Embryonic facial prominence (tissue), 1 donor: ENCODE measurements at regions not wholly inside any gene's neighbourhood (a gene's known extent, or its start where the extent isn't known, plus 50 kb on each side); places are given as distances from the start of the nearest gene placed in this dataset.
"Not testable (repeated sequence)": the region's sequence is repeated elsewhere in the genome, so short reads cannot be mapped to it uniquely, and the experiment has no call there.

ENCODE experiments used
- DNase-seq: peaks from one replicate; pipeline ENCODE4 v3.0.0-alpha.2; 2016; ENCODE audit errors: extremely low spot score

DNA sequence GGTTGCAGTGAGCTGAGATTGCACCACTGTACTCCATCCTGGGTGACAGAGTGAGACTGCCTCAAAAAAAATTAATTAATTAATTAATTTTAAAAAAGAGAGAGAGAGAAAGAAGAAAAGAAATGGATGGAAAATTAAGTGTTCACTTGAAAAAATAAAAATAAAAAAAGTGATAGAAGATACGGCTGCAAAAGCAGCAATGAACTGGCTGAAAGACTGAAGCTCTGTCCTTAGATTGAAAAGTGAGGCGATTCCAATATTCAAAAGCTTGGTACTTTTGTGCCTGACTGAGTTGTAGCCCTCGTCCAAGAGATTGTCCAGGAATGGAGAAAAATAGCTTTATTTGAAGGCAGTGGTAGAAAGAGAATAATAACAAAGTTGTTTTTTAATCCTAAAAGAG, 154.6 kb downstream of the ADSS2 start:
- no peak for DNase-seq

- DNase-seq: no peak
Measured at GRCh38 chr1:244297616-244298015, 154.1 kb downstream of the ADSS2 start.

- DNase-seq: not testable (repeated sequence)
Measured at GRCh38 chr1:244300029-244300375, 151.7 kb downstream of the ADSS2 start.

GRCh38 chr1:244301595-244302130, 150.0 kb downstream of the ADSS2 start:
- DNase-seq: no peak

DNA sequence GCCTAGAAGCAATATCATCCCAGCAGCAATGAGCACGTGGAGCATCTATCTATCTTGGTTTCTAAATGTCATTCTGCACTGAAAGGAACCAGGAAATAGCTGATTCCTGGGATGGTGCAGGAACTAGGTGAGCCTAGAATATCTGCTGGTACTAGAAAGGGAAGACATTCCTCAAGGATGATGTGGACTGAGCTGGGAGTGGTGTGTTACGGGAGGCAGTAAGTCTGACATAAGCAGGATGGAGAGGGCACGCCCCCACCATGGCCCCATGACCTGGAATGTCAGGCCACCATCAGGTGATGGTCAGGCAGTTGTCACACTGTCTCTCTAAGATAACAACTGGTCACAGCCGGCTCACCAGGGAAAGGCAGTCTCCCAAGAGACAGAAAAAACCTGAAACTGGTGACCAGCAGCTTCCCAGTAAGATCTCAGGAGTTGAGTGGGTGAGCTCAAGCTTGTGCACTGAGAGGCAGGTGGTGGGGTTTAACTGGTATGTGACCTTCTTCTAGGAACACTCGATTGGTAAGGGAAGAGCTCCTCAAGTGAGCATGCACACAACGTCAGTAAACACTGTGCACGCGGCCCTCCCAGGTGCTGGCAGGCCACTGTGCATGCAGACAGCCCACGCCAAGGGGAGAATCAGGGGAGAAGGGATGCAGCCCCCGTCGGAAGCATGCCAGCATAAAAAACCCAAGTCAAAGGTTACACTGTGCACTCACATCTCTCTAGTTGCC, 148.7 kb downstream of the ADSS2 start:
- DNase-seq: no peak

DNA sequence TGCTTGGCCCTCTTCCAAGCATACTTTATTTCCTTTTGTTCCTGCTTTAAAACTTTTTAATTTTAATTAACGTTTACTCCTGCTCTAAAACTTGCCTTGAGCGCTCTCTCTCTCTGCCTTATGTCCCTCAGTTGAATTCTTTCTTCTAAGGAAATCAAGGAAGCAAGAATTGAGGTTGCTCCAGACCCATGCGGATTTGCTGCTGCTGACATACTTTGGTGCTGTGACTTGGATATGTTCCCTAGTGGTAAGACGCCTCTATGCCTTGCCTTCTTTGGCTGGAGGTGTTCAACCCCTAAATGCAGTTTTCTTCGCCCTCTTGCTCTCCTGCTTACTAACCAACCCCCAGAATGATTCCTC, 148.1 kb downstream of the ADSS2 start:
- DNase-seq: no peak

DNA sequence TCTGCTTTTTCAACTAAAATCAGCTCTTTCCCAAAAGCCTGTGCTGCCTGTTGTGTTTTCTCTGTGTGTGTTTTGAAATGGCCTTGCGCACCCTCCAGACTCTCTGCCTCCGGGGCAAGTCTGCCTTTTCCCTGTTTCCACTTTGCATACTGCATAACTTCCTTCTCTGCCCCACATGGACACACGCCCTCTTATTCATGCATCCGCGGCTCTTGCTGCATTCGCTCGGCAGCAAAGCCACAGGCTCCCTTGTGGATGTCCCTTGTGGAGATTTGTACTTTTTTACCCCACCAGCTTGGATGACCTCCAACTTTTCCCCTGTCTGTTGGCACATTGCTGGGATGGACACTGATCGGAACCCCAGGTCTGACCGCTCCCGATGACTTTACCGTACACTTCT, 147.6 kb downstream of the ADSS2 start:
- no peak for DNase-seq

DNA sequence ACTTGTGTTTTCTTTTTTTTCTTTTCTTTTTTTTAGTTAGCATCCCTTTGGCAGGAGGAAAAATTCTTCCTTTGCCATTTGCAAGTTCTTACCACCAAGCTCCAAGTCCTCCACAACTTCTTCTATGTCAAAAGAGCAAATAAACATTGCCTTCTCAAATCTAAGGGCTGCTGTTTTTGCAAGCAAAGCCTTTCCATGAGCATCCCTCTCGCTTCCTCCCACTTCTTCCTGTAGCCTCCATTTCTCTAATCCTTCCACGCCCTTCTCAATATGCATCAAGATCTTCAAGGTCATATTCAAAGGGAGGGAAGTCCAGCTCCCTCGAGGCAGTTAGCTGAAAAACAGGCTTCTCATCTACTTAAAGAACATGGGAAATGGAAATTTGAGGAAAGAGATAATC, 147.1 kb downstream of the ADSS2 start:
- no peak for DNase-seq

GRCh38 chr1:244305776-244306341, 145.8 kb downstream of the ADSS2 start:
- DNase-seq: no peak

GRCh38 chr1:244306544-244306943, 145.2 kb downstream of the ADSS2 start:
- no peak for DNase-seq

GRCh38 chr1:244309191-244309590, 142.5 kb downstream of the ADSS2 start:
- not testable (repeated sequence) for DNase-seq

DNA sequence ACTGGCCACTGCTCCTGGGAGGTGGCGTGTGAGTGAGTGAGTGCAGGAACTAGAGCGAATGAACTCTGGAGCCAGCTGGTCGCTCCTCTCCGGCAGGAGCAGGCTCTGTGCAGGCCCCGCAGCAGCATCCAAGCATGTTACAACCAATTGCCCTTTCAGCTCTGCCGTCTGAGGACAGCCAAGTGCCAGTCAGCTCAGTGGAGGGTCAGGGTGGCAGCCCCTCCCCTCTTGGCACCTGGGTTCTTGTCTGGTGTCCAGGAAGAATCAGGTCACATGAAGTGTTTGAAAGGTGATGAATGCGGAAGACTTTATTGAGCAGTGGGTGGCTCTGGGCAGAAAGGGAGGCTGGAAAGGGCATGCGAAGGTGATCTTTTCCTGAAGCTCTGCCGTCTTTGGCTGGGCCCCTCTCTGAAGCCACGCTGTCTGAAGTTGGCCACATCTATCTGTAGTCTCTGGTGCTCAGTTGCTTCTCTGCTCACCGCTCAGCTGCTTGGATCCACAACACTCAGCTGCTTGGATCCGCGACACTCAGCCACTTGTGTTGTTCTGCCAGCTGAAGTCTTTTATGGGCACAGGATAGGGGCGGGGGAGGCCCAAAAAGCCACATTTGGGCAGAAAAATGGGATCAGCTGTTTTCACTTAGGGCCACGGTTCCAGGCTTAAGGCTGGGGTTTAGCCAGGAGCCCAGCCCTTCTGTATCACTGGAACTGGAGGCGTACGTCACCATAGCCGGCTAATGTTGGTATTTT, 139.8 kb downstream of the ADSS2 start:
- DNase-seq: no peak

GRCh38 chr1:244313346-244313745, 138.4 kb downstream of the ADSS2 start:
- DNase-seq: no peak

GRCh38 chr1:244314921-244315559, 136.7 kb downstream of the ADSS2 start:
- no peak for DNase-seq

DNA sequence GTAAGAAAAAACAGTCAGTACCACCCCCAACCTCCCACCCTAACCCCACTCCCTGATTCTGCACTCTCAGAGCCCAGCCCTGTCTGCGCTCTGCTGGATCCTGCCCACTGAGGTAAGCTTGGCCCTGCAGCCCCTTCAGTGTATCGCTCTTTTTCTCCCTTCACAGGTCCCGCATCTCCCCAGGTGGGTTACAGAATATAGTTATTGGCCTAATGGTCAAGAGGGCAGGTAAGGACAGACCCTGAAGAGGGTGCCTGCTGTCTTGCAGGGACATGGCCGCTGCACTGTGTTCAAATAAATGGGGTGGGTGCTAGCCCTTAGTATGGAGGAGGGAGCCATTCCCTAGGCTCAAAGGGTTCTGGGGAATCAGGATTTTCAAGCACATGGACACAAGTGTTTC, 135.7 kb downstream of the ADSS2 start:
- no peak for DNase-seq

DNA sequence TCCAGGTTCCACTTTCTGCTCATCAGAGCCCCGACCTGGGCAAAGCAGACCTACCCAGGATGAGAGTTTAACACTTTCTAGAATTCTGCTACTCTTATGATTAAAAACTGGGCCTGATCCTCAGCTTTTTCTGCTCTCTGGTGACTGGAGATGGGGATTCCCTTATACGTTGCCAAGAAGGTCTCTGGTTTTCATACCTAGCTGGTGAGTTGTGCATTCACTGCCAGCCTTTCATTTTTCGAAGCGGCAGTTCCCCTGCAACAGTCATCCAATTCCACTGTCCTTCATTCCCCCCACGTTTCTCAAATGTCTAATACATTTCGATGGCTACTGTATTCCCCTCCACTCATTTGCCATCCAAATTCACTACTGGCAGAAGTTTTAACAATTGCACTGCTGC, 135.3 kb downstream of the ADSS2 start:
- DNase-seq: no peak

DNA sequence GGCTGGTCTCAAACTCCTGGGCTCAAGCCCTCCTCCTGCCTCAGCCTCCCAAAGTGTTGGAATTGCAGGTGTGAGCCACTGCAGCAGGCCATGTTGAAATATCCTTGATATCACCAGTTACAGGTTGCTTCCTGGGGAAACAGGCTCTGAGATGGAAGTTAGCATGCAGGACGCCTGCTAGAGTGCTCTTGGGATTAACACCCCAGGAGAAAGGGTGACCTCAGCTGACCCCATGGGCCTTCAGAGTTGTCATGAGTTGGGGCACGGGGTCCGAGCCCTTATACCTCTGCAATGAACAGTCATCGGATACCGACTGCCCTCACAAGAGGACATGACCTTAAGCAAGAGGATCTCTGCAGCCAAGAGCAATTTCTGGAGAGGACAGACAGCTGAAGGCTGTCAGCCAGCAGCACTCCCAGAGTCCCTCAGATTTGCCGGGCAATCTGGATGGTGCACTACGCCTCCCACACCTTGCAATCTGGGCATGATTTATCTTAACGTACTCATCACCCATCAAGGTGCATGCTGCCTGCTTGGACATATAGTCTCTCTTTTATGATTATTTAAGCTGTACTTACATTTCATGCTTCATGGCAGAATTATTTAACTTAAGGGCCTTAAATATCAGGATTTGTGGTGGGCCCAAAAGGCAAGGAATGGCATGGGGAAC, 134.6 kb downstream of the ADSS2 start:
- no peak for DNase-seq

- no peak for DNase-seq
Measured at GRCh38 chr1:244318078-244318477, 133.6 kb downstream of the ADSS2 start.

GRCh38 chr1:244318512-244318911, 133.2 kb downstream of the ADSS2 start:
- no peak for DNase-seq

DNA sequence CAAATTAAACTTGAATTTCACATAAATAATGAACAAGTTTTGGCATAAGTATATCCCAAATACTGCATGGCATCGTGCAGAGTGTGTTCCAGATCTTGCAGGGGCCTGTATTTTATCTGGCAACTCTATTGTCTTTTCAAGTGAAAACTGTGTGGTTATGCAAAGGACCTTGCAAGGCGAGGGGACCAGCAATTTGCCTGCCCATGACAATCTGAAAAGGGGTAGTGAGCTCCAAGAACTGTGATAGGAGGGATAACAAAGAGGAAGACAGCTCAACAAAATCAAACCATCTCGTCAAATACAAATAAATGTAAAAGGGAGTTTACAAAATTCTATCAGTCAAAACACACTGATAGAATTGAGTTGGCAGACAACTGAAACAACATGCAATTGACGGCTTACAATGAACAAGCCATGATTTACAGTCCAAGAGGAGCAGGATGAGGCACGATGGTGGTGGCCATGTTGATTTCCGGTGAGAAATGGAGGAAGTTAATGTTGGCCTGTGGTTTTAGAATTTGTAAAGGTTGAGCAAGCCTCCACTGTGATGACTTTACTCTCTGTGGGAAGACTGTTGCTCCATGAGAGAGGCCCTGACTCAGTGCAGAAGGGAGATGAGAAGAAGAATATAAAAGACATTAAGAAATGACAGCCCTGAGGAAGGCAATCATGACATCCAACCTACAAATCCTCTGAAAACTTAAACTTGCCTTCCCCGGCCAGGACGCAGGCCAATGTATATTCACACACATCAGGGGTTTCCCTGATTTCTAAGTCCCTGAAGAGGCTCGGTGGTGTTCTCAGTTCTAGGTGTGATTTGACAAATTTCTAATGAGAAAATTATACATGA, 132.2 kb downstream of the ADSS2 start:
- DNase-seq: no peak

DNA sequence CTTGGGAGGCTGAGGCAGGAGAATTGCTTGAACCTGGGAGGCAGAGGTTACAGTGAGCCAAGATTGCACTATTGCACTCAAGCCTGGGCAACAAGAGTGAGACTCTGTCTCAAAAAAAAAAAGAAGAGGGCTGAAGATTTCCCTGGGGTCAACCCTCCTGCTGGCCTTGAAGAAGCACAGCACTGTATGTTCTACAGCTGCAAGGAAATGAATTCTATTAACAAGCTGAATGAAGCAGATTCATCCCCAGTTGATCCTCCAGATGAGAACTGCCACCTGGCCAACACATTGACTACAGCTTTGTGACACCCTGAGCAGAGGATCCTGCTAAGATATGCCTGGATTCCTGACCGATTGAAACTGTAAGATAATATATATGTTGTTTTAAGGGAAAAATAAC, 129.5 kb downstream of the ADSS2 start:
- no peak for DNase-seq
